ENCODE measurements at regions not wholly inside any gene's neighbourhood (a gene's known extent, or its start where the extent isn't known, plus 50 kb on each side); places are given as distances from the start of the nearest gene placed in this dataset.

DNA sequence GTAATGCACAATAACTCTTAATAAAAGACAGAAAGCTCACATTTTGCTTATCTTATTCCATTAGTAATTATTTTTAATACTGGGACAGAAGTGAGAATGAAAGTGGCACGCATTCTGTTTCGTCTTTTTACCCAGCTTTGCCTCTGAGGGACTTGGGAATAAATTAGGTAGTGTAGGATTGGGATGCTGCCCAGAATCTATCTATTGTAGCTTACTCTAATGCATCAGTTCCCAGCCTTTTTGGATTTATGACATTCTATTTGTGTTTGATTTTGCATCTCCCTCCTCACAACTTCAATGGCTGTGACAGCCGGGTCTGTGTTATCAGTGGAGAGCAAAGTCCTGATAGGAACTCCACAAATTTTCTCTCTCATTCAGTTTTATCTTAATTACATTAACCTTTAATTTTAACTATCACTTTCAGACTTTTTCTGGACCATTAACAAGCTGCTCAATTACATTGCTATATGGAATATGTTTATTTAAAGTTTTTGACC lies 62.9 kb upstream of the TULP4 start:
- Histone ChIP-seq H3K27me3 (ENCODE audit: insufficient read depth) (no peaks in the 10 kb centered on the region), H3K4me2 (no peak overlapping the region), H3F3A (replicated peaks; ENCODE audit: low read depth) (no peaks in the 10 kb centered on the region), H3K4me3 (no peak overlapping the region), H3K4me1 (ENCODE audit: insufficient read depth) (peaks cover under 1% of the 10 kb centered on the region; the same call in 1 of the 2 replicates), H3K79me2 (replicated peaks; ENCODE audit: insufficient read depth) (peaks cover 67% of the 10 kb centered on the region), H3K27ac (ENCODE audit: low read depth) (no peak overlapping the region), H4K20me1 (replicated peaks; ENCODE audit: insufficient read depth) (peaks cover 11% of the 10 kb centered on the region; the same call in 1 of the 2 replicates), H2AFZ (no peak overlapping the region), H3K9me2 (ENCODE audit: insufficient read depth) (no peaks in the 10 kb centered on the region), H3K36me3 (ENCODE audit: insufficient read depth) (no peaks in the 10 kb centered on the region)
- H3K27ac Mint-ChIP-seq = no peak overlapping the region
- no peaks in the 10 kb centered on the region; the same call in none of the 3 replicates for H3K4me1 Mint-ChIP-seq
- ATAC-seq (no peak), DNase-seq (ENCODE audit: low spot score) (no peak)
- no peaks in the 10 kb centered on the region for H3K9me3 Mint-ChIP-seq
- H3K36me3 Mint-ChIP-seq (ENCODE audit: low read depth) = no peaks in the 10 kb centered on the region; the same call in 2 of the 3 replicates
- TF ChIP-seq STAT1 (IDR thresholded peaks at IDR 0.05; ENCODE audit: unreplicated experiment) = no peak
- TF ChIP-seq NANOG (IDR thresholded peaks at IDR 0.05; ENCODE audit: borderline replicate concordance) = no peak
- TF ChIP-seq, protein P1, sequence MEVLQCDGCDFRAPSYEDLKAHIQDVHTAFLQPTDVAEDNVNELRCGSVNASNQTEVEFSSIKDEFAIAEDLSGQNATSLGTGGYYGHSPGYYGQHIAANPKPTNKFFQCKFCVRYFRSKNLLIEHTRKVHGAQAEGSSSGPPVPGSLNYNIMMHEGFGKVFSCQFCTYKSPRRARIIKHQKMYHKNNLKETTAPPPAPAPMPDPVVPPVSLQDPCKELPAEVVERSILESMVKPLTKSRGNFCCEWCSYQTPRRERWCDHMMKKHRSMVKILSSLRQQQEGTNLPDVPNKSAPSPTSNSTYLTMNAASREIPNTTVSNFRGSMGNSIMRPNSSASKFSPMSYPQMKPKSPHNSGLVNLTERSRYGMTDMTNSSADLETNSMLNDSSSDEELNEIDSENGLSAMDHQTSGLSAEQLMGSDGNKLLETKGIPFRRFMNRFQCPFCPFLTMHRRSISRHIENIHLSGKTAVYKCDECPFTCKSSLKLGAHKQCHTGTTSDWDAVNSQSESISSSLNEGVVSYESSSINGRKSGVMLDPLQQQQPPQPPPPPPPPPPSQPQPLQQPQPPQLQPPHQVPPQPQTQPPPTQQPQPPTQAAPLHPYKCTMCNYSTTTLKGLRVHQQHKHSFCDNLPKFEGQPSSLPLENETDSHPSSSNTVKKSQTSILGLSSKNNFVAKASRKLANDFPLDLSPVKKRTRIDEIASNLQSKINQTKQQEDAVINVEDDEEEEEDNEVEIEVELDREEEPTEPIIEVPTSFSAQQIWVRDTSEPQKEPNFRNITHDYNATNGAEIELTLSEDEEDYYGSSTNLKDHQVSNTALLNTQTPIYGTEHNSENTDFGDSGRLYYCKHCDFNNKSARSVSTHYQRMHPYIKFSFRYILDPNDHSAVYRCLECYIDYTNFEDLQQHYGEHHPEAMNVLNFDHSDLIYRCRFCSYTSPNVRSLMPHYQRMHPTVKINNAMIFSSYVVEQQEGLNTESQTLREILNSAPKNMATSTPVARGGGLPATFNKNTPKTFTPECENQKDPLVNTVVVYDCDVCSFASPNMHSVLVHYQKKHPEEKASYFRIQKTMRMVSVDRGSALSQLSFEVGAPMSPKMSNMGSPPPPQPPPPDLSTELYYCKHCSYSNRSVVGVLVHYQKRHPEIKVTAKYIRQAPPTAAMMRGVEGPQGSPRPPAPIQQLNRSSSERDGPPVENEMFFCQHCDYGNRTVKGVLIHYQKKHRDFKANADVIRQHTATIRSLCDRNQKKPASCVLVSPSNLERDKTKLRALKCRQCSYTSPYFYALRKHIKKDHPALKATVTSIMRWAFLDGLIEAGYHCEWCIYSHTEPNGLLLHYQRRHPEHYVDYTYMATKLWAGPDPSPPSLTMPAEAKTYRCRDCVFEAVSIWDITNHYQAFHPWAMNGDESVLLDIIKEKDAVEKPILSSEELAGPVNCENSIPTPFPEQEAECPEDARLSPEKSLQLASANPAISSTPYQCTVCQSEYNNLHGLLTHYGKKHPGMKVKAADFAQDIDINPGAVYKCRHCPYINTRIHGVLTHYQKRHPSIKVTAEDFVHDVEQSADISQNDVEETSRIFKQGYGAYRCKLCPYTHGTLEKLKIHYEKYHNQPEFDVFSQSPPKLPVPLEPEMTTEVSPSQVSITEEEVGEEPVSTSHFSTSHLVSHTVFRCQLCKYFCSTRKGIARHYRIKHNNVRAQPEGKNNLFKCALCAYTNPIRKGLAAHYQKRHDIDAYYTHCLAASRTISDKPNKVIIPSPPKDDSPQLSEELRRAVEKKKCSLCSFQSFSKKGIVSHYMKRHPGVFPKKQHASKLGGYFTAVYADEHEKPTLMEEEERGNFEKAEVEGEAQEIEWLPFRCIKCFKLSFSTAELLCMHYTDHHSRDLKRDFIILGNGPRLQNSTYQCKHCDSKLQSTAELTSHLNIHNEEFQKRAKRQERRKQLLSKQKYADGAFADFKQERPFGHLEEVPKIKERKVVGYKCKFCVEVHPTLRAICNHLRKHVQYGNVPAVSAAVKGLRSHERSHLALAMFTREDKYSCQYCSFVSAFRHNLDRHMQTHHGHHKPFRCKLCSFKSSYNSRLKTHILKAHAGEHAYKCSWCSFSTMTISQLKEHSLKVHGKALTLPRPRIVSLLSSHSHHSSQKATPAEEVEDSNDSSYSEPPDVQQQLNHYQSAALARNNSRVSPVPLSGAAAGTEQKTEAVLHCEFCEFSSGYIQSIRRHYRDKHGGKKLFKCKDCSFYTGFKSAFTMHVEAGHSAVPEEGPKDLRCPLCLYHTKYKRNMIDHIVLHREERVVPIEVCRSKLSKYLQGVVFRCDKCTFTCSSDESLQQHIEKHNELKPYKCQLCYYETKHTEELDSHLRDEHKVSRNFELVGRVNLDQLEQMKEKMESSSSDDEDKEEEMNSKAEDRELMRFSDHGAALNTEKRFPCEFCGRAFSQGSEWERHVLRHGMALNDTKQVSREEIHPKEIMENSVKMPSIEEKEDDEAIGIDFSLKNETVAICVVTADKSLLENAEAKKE (CRISPR knock-in tag; IDR thresholded peaks at IDR 0.05) = no peak
- no peak for TF ChIP-seq ZNF114 (CRISPR knock-in tag; IDR thresholded peaks at IDR 0.05)
- TF ChIP-seq, protein P2, sequence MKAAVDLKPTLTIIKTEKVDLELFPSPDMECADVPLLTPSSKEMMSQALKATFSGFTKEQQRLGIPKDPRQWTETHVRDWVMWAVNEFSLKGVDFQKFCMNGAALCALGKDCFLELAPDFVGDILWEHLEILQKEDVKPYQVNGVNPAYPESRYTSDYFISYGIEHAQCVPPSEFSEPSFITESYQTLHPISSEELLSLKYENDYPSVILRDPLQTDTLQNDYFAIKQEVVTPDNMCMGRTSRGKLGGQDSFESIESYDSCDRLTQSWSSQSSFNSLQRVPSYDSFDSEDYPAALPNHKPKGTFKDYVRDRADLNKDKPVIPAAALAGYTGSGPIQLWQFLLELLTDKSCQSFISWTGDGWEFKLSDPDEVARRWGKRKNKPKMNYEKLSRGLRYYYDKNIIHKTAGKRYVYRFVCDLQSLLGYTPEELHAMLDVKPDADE (IDR thresholded peaks at IDR 0.05) = no peak
- no peaks in the 10 kb centered on the region for H3K27me3 Mint-ChIP-seq (ENCODE audit: insufficient read depth, low read depth, poor library complexity)
- H3K4me3 Mint-ChIP-seq = no peak overlapping the region

DNA sequence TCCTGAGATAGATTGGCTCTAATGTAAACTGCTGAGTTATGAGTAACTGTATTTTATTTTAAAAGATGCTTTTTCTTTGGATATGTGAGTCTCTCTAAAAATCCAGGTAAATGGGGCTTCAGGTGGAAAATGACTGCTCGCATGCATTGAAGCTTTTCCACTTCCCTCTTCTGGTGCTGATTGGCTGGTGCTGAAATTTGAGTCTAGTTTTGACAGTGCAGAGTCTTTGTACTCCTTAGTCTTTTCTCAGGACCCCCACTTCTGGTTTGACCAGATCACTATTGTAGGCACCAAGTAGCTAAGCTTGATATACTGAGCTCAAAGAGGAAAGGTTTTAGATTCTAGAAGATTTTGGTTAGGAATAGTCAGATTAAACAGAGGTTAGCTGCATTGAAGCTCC lies 60.7 kb upstream of the TULP4 start:
- Mint-ChIP-seq H3K4me3 (no peak overlapping the region), H3K27ac (no peak overlapping the region), H3K36me3 (ENCODE audit: low read depth) (no peaks in the 10 kb centered on the region), H3K4me1 (peaks cover 14% of the 10 kb centered on the region), H3K9me3 (no peaks in the 10 kb centered on the region), H3K27me3 (ENCODE audit: insufficient read depth, low read depth, poor library complexity) (peaks cover 4% of the 10 kb centered on the region)
- no peak overlapping the region for H3K4me3 ChIP-seq
- H3K79me2 ChIP-seq (replicated peaks; ENCODE audit: insufficient read depth) = peaks cover 76% of the 10 kb centered on the region
- H3K4me1 ChIP-seq (ENCODE audit: insufficient read depth) = peaks cover 7% of the 10 kb centered on the region; the same call in 1 of the 2 replicates
- no peak overlapping the region for H2AFZ ChIP-seq
- H3K27me3 ChIP-seq (ENCODE audit: insufficient read depth) = no peaks in the 10 kb centered on the region
- DNase-seq (ENCODE audit: low spot score) (no peak), ATAC-seq (no peak)
- no peaks in the 10 kb centered on the region for H3K9me2 ChIP-seq (ENCODE audit: insufficient read depth)
- H3F3A ChIP-seq (replicated peaks; ENCODE audit: low read depth) = no peaks in the 10 kb centered on the region
- no peaks in the 10 kb centered on the region for H3K36me3 ChIP-seq (ENCODE audit: insufficient read depth)
- no peak overlapping the region for H3K4me2 ChIP-seq
- H4K20me1 ChIP-seq (replicated peaks; ENCODE audit: insufficient read depth) = peaks cover 20% of the 10 kb centered on the region
- TF ChIP-seq CREB1 (CRISPR knock-in tag; IDR thresholded peaks at IDR 0.05; ENCODE audit: low read depth) (no peak), JUNB (IDR thresholded peaks at IDR 0.05; ENCODE audit: unreplicated experiment) (no peak)
- TF ChIP-seq, protein P3, sequence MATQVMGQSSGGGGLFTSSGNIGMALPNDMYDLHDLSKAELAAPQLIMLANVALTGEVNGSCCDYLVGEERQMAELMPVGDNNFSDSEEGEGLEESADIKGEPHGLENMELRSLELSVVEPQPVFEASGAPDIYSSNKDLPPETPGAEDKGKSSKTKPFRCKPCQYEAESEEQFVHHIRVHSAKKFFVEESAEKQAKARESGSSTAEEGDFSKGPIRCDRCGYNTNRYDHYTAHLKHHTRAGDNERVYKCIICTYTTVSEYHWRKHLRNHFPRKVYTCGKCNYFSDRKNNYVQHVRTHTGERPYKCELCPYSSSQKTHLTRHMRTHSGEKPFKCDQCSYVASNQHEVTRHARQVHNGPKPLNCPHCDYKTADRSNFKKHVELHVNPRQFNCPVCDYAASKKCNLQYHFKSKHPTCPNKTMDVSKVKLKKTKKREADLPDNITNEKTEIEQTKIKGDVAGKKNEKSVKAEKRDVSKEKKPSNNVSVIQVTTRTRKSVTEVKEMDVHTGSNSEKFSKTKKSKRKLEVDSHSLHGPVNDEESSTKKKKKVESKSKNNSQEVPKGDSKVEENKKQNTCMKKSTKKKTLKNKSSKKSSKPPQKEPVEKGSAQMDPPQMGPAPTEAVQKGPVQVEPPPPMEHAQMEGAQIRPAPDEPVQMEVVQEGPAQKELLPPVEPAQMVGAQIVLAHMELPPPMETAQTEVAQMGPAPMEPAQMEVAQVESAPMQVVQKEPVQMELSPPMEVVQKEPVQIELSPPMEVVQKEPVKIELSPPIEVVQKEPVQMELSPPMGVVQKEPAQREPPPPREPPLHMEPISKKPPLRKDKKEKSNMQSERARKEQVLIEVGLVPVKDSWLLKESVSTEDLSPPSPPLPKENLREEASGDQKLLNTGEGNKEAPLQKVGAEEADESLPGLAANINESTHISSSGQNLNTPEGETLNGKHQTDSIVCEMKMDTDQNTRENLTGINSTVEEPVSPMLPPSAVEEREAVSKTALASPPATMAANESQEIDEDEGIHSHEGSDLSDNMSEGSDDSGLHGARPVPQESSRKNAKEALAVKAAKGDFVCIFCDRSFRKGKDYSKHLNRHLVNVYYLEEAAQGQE (IDR thresholded peaks at IDR 0.05; ENCODE audit: unreplicated experiment) = no peak
- H3K27ac ChIP-seq (ENCODE audit: low read depth) = no peak overlapping the region
